ENCODE measurements at regions not wholly inside any gene's neighbourhood (a gene's known extent, or its start where the extent isn't known, plus 50 kb on each side); places are given as distances from the start of the nearest gene placed in this dataset.

DNA sequence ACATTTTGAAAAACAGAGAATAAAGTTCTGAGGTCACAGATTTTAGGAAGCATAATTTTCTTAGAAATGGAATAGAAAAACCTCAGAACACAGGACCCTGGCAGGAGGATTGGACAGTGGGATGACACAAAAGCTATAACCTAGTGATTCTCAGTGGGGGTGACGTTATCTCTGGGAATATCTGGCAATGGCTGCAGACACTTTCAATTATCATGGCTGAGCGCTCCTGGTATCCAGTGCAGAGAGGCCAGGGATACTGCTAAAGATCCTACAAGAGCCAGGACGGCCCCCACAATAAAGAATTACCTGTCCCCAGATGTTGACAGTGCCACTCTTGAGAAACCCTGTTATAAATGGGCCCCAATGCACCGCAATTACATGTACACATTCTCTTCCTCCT, 117.2 kb upstream of the SPRED2 start:
- no peak overlapping the region for H3K27ac Mint-ChIP-seq
- H3K36me3 Mint-ChIP-seq (ENCODE audit: insufficient read depth): no peaks in the 10 kb centered on the region
- TF ChIP-seq, protein P1, sequence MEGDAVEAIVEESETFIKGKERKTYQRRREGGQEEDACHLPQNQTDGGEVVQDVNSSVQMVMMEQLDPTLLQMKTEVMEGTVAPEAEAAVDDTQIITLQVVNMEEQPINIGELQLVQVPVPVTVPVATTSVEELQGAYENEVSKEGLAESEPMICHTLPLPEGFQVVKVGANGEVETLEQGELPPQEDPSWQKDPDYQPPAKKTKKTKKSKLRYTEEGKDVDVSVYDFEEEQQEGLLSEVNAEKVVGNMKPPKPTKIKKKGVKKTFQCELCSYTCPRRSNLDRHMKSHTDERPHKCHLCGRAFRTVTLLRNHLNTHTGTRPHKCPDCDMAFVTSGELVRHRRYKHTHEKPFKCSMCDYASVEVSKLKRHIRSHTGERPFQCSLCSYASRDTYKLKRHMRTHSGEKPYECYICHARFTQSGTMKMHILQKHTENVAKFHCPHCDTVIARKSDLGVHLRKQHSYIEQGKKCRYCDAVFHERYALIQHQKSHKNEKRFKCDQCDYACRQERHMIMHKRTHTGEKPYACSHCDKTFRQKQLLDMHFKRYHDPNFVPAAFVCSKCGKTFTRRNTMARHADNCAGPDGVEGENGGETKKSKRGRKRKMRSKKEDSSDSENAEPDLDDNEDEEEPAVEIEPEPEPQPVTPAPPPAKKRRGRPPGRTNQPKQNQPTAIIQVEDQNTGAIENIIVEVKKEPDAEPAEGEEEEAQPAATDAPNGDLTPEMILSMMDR (IDR thresholded peaks at IDR 0.05; ENCODE audit: unreplicated experiment): no peak
- DNase-seq (ENCODE audit: low spot score, unreplicated experiment): no peak
- no peaks in the 10 kb centered on the region for H3K9me3 Mint-ChIP-seq (ENCODE audit: low read depth)
- H3K4me1 Mint-ChIP-seq (ENCODE audit: low read depth): no peaks in the 10 kb centered on the region
- H3K4me3 Mint-ChIP-seq (ENCODE audit: low read depth): no peak overlapping the region
- H3K27me3 Mint-ChIP-seq: peaks cover 8% of the 10 kb centered on the region

DNA sequence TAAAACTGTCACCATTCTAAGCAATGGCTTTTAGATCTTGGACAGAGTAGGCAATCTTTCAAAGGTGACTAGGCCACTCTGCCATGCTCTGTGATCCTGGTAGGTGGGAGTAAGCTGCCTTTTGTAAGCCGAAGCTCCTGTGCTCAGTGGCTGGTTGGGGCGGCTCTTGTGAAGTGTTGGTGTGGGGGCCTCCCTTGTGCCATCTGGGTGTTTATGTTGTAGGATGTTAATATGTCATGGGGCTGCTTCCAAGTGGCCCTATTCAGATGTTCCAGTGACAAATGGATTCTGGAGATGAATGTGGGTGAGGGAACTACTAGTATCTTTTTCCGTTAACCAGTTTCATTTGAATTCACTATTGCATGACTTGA, 116.8 kb upstream of the SPRED2 start:
- Mint-ChIP-seq H3K9me3 (ENCODE audit: low read depth) (no peaks in the 10 kb centered on the region), H3K27me3 (peaks cover 5% of the 10 kb centered on the region), H3K36me3 (ENCODE audit: insufficient read depth) (no peaks in the 10 kb centered on the region), H3K4me3 (ENCODE audit: low read depth) (no peak overlapping the region), H3K27ac (no peak overlapping the region), H3K4me1 (ENCODE audit: low read depth) (no peaks in the 10 kb centered on the region)
- TF ChIP-seq, protein P1 (IDR thresholded peaks at IDR 0.05; ENCODE audit: unreplicated experiment): no peak
- no peak for DNase-seq (ENCODE audit: low spot score, unreplicated experiment)

DNA sequence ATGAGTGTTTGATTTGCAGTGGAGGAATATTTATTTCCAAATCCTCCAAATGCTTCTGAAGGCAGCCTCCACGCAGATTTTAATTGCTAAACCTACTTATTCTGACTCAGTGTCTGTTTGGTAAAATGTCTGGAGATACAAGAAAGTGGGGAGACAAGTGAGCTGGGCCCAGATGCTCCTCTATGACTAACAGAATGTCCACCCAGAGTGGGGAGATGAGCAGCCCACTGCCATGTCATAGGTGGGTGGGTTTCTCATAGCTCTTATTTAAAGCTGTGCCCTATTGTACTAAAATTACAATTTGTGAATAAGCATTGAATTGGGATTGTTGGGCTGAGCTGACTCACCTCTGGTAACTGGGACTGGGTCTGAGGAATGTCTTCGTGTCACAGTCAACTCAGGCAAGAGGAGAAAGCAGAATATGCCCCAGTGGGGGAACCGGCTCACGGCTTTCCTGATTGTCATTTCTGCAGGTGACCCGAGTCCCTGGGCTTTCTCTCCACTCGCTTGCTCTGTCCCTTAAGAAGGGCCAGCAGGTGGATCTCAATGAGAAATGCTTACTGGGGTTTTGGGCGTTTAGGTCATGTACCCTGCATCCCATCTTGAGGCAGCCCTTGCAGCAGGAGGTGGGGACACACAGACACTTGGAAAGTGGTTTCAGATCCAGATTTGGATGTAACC, 116.3 kb upstream of the SPRED2 start:
- peaks cover 5% of the 10 kb centered on the region for H3K27me3 Mint-ChIP-seq
- H3K9me3 Mint-ChIP-seq (ENCODE audit: low read depth): no peaks in the 10 kb centered on the region
- H3K27ac Mint-ChIP-seq: no peak overlapping the region
- H3K4me1 Mint-ChIP-seq (ENCODE audit: low read depth): no peaks in the 10 kb centered on the region
- TF ChIP-seq, protein P1 (IDR thresholded peaks at IDR 0.05; ENCODE audit: unreplicated experiment): no peak
- H3K4me3 Mint-ChIP-seq (ENCODE audit: low read depth): no peak overlapping the region
- no peak for DNase-seq (ENCODE audit: low spot score, unreplicated experiment)
- no peaks in the 10 kb centered on the region for H3K36me3 Mint-ChIP-seq (ENCODE audit: insufficient read depth)

DNA sequence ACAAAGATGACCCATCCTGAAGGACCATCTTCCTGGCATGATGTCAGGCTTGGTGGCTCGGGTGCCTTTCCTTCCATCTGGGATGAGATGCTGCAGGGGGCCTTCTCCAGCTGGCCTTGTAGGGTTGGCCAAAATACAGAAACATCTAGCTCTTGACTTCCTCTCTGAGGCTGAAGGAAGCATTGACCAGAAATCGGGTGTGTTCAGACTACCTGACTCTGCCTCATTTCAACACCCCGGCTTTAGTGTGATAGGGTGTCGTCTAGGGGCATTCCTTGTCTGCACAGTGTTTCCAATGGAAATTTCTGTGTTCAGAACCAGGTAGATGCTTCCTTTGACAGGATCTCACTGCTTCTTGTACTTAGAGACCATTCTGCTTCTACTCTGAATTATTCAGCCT, 115.7 kb upstream of the SPRED2 start:
- no peak for DNase-seq (ENCODE audit: low spot score, unreplicated experiment)
- Mint-ChIP-seq H3K4me3 (ENCODE audit: low read depth) (no peak overlapping the region), H3K27ac (no peak overlapping the region), H3K27me3 (peaks cover 2% of the 10 kb centered on the region), H3K4me1 (ENCODE audit: low read depth) (no peaks in the 10 kb centered on the region), H3K36me3 (ENCODE audit: insufficient read depth) (no peaks in the 10 kb centered on the region), H3K9me3 (ENCODE audit: low read depth) (no peaks in the 10 kb centered on the region)
- TF ChIP-seq, protein P1 (IDR thresholded peaks at IDR 0.05; ENCODE audit: unreplicated experiment): no peak

DNA sequence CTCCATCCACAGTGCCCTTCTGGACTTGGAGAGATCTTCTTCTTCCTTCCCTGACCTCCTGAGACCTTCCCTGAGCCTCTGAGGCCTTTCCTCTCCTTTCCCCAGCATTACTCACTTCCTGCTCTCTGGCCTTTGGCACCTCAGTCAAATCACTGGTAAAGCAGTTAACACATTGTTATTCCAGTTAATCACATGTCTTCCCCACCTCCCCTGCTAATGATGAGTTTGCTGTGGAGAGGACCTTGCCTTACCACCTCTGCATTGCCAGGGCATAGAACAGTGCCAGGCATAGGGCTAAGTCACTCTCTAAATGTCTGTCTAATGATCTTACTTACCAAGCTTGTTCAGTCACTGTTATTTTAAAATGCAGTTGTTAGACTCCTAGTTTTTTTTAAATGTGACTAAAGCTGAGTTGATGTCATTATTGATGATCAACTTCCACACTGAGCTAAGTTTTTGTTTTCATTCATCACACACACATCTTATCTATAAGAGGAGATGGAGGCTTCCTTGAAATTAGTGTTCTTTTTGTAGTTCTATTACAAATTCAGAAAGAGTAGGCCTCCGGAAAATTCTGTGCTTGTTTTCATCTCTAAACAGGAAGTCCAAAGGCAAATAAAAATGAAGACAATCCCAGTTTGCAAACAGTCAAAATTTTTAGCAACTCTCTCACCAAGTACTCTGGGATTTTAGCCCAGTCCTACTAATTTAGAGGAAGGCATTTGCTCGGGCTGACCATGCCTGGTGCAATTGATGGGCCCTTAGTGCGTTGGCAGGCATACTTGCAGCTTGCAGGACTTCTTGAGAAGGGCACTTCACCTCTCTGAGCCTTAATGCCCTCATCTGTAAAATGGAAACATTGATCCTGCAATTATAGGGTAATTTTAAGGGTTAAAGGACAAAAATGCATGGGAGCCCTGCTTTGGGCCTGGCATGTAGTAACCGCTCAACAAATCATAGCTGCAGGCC, 113.7 kb upstream of the SPRED2 start:
- H3K36me3 Mint-ChIP-seq (ENCODE audit: insufficient read depth): no peaks in the 10 kb centered on the region
- no peaks in the 10 kb centered on the region for H3K4me1 Mint-ChIP-seq (ENCODE audit: low read depth)
- H3K27me3 Mint-ChIP-seq: peaks cover 2% of the 10 kb centered on the region
- no peak for DNase-seq (ENCODE audit: low spot score, unreplicated experiment)
- H3K4me3 Mint-ChIP-seq (ENCODE audit: low read depth): no peak overlapping the region
- TF ChIP-seq, protein P1 (IDR thresholded peaks at IDR 0.05; ENCODE audit: unreplicated experiment): no peak
- no peaks in the 10 kb centered on the region for H3K9me3 Mint-ChIP-seq (ENCODE audit: low read depth)
- no peak overlapping the region for H3K27ac Mint-ChIP-seq
